T1000 (cell line): ENCODE measurements at regions not wholly inside any gene's neighbourhood (a gene's known extent, or its start where the extent isn't known, plus 50 kb on each side); places are given as distances from the start of the nearest gene placed in this dataset.
"Not testable (repeated sequence)": the region's sequence is repeated elsewhere in the genome, so short reads cannot be mapped to it uniquely, and the experiment has no call there.

Experiments used
- DNase-seq: peaks from one replicate; lab custom pipeline; 2025; ENCODE audit warnings: mixed read lengths; lab: John Stamatoyannopoulos, UW

DNA sequence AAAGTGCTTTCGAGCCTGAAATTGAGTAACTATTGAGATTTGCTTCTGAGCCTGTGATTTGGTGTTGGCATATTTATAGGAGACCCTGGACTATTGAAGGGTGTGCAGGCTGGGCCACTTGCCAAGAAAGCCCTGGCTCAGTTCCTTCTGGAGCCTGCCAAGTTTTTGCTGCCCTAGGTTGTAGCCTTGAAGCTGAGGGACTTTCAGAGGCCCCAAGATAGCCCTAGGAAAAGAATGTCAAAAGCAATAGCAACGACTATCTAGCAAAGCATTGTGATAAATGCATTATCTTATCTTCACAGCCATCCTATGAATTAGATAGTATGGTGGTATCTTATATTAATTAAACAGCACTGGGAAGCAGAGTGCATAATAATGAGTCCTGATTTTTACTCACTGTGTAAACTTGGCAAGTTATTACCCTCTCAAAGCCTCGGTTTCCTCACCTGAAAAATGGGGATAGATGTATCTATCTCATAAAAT is 473.7 kb upstream of the PODXL start:
- no peak for DNase-seq

- DNase-seq: no peak
These were observed 473.1 kb upstream of the PODXL start for GRCh38 chr7:132029369-132030085.

DNA sequence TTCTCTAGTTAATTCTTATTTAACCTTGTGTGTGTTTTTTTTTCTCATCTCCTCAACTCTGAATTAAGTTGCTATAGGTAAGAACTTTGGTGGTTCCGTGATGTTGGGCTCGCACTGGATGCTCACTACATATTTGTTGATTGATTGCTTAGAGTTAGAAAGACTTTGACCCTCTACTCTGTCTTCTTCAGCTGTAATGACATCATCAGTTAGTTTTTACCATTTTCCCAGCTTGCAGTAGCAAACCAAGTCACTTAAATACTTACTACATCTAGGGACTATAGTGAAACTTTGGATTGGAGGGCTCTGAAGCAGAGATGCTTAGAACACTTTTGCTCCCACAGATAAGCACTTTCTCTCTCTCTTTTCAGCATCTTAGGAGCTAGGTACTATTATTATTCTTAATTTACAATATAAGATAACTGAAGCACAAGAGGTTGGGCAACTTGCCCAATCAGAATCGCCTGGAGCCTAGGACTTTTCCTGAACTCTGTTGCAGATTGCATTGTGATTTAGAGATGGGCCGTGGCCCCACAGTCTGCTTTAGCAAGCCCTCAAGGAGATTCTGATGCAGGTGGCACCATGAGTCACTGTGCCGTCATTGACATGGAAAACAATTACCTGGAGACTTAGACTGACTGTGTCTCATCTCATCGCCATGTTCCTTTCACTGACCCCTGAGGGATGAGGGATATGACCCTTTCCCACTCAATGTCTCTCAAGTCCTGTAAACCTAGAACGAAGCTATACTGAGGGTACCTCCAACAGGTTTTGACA is 471.9 kb upstream of the PODXL start:
- DNase-seq: no peak

DNA sequence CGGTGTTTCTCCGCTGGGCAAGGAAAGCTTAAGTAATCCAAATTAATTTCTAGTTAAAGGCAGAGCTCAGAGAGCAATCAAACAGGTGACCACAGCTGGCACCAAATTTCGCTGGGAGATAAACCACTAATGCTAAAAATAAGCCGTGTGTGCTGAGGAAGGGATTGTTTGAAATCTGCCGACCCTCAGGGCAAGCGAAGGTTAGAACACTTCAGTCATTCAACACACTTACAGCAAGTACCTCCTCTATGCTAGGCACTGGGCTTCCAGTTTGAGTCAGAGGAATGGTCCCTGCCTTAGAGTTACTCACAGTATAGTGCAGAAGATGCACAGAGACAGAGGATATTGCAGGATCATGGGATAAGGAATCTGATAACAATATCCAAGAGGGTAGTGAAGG is 467.9 kb upstream of the PODXL start:
- no peak for DNase-seq

DNA sequence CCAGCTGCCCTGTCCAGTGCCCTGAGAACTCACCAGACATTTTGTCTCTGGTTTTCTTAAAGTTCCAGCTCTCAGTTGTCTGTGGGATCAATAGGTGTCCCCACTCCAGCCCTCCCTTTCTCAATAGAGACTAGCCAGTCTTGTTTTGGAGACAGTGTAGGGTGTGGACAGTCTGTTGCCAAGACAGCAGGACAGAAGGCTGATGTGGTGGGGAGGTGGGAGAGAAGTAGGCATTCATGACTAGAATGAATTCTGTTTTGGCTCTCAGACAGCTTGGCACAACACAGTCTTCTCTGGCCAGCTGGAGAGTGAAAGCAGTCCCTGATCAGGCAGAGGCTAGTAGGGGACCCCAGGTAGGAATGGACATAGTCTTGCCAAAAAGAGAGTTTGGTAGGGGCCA is 467.0 kb upstream of the PODXL start:
- no peak for DNase-seq

DNA sequence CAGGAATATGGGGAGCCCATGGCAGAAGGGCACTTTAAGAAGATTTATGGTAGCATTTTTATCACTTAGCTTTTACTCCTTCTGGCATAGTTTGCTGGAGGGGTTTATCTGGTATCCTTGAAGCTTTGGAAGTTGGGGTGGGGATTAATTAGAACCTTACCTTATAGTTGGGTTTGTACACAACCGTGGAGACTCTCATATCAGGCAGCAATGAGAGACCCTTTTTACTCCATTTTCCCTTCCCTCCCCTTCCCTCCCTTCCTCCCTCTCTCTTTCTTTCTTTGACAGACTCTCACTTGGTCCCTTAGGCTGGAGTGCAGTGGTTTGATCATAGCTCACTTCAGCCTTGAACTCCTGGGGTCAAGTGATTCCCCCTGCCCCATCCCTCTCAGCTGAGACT is 465.8 kb upstream of the PODXL start:
- DNase-seq: no peak

GRCh38 chr7:132019703-132020102 is 463.3 kb upstream of the PODXL start:
- no peak for DNase-seq

- DNase-seq: no peak
These were observed 453.4 kb upstream of the PODXL start for GRCh38 chr7:132009778-132010177.

DNA sequence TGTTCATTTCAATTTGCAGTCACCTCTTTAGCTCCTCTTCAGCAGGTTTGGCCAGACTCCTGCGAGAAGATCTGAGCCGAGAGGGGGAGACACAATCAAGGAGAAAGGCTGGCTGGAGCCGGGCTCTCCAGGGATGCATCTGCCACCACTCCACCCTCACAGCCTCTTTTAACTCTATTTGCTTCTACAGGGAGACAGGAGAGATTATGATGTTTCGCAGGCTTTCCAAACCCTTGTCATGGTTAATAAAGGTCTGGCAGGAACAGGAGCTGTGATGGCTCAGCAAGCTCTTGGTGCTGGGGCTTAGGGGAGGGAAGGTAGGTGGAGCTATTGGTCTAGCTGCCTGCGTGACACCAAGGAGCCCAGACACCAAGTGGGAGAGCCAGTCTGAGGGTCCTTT is 448.1 kb upstream of the PODXL start:
- no peak for DNase-seq

DNA sequence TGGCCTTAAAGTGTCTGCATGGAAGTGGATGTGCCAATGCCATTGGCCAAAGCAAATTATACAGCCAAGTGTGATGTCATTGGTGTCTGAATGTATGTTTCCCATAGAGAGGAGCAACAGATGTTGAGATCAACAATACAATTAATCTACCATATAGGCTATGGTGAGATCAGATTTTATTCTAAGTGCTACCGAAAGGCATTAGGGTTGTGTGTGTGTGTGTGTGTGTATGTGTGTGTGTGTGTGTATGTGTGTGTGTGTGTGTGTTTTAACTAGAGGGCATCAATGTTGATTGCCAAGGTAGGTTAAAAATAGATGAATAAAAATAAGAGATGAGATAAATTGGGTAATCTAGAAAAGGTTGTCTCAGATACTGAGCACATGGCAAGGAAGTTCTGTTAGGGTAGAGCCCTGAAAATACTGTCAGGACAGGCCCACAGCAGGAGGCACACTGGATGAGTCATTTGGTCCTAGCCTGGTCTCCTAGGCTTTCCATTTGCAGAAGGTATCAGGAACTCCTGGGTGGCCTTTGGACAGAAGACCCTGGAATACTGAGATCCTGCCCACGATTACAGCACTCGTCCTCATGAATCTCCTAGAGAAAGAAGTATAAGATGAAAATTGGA is 446.0 kb upstream of the PODXL start:
- DNase-seq: no peak

GRCh38 chr7:132001146-132001545 is 444.7 kb upstream of the PODXL start:
- no peak for DNase-seq

DNA sequence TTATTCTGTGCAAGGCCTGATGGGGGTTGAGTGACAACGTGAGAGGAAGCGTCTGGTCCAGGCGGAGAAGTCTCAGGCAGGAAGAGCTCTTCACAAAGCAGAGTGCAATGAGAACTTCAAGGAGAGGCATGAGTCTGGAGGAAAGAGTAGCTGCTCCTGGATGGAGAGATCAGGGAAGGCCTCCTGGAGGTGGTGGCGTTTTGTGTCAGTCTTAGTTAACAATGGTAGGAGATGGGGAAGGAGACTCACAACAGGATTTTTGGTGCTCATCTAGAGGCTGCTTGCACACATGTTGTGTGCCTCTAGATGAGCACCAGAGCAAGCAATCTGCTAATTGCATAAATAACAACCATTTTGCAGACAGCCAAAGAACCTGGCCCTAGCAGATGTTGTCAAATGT is 442.8 kb upstream of the PODXL start:
- no peak for DNase-seq

GRCh38 chr7:131995324-131995723 is 438.9 kb upstream of the PODXL start:
- no peak for DNase-seq

GRCh38 chr7:131981069-131981468 is 424.6 kb upstream of the PODXL start:
- DNase-seq: not testable (repeated sequence)

- not testable (repeated sequence) for DNase-seq
These were observed 421.7 kb upstream of the PODXL start for GRCh38 chr7:131978118-131978517.

DNA sequence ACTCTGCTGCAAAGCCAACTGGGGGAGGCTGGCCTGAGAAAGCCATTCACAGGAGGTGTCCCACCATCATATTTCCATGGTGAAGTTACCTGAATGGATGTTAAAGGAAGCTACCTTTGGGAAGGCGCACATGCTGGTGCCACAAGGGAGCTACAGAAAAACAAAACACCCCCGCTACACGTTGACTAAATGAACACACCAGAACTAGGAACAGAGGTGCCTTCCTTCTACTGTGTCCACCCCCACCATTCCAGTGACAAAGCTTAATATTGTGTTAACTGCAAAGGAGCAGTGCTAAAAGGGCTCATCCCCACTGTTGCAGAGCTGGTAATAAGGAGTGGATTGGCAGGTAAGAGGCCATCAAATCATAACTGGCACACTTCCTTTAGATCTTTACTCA is 420.0 kb upstream of the PODXL start:
- DNase-seq: no peak

DNA sequence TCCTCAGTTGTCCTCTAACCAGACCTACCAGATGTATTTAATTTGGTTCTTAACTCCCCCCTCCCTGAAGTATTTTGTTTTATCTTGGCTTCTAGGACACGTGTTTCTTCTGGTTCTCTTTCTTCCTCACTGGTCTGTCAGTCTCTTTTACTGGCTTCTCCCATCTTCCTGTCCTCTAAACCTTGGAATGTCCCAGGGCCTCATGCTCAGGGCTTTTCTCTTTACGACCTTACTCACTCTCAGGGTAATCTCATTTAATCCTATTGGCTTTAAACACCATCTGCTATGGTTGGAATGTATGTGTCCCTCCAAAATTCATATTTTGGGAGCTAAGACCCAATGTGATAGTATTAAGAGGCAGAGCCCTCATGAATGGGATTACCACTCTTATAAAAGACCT is 418.2 kb upstream of the PODXL start:
- DNase-seq: no peak

DNA sequence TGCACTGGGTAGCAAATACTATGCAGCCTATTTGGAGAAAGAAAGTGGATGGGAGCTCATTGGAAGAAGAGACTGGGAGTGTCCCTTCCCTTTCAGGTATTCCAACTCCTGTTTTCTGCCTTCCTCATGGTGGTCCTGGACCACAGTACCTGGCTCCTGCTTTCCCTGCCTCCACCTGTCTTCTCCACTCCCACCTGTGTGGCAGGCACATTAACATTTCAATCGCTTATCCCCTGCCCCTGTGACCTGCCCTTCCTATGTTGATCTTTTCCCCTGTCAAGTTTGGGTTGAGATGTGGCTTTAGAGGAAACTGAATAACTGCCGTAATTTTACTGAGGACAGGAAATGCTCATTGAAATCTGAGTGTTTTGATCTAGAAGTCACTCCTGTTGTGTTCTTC is 415.8 kb upstream of the PODXL start:
- DNase-seq: no peak

- no peak for DNase-seq
These were observed 414.2 kb upstream of the PODXL start for GRCh38 chr7:131970602-131971001.

GRCh38 chr7:131969560-131969959 is 413.1 kb upstream of the PODXL start:
- DNase-seq: no peak

DNA sequence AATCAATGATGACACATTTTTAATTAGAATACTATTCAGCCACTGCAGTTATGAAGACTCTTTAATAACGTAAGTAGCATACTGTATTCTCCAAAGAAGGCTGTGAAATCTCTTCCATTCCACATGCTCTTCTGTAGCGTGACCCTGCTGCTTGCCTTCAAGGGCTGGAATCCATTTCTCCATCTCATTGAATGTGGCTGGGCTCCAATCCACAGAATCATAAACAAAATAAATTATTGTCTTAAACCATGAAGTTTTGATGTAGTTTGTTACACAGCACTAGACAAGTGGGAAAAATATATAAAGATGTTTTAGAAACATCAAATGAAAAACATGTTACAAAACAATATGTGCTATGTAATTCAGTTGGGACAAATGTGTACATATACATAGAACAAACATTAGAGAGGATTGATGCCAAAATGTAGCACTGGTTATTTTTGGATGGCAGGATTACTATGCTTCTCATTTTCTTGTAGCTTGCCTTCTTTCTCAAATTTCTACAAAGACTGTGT is 410.8 kb upstream of the PODXL start:
- no peak for DNase-seq

DNA sequence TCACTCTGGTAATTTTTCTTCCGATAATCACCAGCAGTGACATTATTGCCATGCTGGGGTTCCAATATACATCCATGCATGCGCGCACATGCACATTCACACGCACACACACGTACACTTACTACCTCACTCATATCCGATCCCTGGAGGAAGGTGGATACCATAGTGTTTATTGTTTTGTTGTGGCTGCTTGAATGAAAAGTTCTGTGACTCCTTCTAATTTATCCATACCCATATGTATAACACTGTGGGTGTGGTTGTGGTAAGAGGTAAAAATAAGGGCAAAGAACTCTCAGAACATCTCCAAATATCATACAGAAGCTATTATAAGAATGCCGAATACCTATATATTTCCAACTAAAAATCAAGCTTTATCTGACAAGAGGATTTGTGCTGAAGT is 407.8 kb upstream of the PODXL start:
- no peak for DNase-seq
